Panc1 (cell line): ENCODE measurements at regions not wholly inside any gene's neighbourhood (a gene's known extent, or its start where the extent isn't known, plus 50 kb on each side); places are given as distances from the start of the nearest gene placed in this dataset.

Experiments
- POLR2AphosphoS5 ChIP-seq: IDR thresholded peaks from 2 replicates; pipeline ENCODE4 v1.6.1; 2012; ENCODE audit warnings: mild to moderate bottlenecking, low read depth, low read length, moderate library complexity
- SIN3A ChIP-seq: IDR thresholded peaks from 2 replicates; pipeline ENCODE4 v1.6.1; 2012; ENCODE audit warnings: low read depth, mild to moderate bottlenecking, low read length, moderate library complexity, borderline replicate concordance; ENCODE audit not compliant: insufficient read depth
- TF ChIP-seq, protein P1 (sequence below): fragments of 450-650 bp; IDR thresholded peaks from 2 replicates; pipeline ENCODE4 v1.5.1; 2017; ENCODE audit warnings: mild to moderate bottlenecking

DNA sequence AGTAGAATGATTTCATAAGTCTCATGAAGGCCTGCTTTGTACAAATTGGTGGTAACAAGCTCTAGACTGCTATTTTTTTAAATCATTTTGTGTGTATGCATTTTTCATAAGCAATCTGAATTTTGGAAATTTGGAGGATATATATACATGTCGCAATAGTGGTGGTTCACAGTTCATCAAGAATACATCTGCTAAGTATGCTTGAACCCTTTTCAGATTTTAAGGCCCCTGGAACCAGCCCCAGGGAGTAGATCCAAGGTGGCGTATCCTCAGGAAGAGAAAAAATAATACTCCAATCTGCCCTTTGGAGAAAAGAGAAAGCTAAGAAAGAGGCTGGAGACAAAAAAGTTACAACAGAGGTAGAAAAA is 141.6 kb downstream of the HINT1 start:
- TF ChIP-seq, protein P1, sequence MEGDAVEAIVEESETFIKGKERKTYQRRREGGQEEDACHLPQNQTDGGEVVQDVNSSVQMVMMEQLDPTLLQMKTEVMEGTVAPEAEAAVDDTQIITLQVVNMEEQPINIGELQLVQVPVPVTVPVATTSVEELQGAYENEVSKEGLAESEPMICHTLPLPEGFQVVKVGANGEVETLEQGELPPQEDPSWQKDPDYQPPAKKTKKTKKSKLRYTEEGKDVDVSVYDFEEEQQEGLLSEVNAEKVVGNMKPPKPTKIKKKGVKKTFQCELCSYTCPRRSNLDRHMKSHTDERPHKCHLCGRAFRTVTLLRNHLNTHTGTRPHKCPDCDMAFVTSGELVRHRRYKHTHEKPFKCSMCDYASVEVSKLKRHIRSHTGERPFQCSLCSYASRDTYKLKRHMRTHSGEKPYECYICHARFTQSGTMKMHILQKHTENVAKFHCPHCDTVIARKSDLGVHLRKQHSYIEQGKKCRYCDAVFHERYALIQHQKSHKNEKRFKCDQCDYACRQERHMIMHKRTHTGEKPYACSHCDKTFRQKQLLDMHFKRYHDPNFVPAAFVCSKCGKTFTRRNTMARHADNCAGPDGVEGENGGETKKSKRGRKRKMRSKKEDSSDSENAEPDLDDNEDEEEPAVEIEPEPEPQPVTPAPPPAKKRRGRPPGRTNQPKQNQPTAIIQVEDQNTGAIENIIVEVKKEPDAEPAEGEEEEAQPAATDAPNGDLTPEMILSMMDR = no peak
- TF ChIP-seq POLR2AphosphoS5 (no peak), SIN3A (no peak)
